ENCODE measurements at regions not wholly inside any gene's neighbourhood (a gene's known extent, or its start where the extent isn't known, plus 50 kb on each side); places are given as distances from the start of the nearest gene placed in this dataset.

GRCh38 chr12:66066137-66066928 is 64.2 kb downstream of the LLPH start:
- DNase-seq (ENCODE audit: low spot score), result no peak

GRCh38 chr12:66065641-66066136 is 64.9 kb downstream of the LLPH start:
- no peak for DNase-seq (ENCODE audit: low spot score)

- DNase-seq (ENCODE audit: low spot score), result no peak
These were observed 65.4 kb downstream of the LLPH start for GRCh38 chr12:66065150-66065549.

- no peak for DNase-seq (ENCODE audit: low spot score)
These were observed 66.6 kb downstream of the LLPH start for GRCh38 chr12:66063916-66064315.

- DNase-seq (ENCODE audit: low spot score), result no peak
These were observed 68.3 kb downstream of the LLPH start for GRCh38 chr12:66062290-66062625.

GRCh38 chr12:66061557-66062289 is 68.8 kb downstream of the LLPH start:
- no peak for DNase-seq (ENCODE audit: low spot score)

GRCh38 chr12:66061076-66061475 is 69.5 kb downstream of the LLPH start:
- no peak for DNase-seq (ENCODE audit: low spot score)

- DNase-seq (ENCODE audit: low spot score), result no peak
These were observed 70.2 kb downstream of the LLPH start for GRCh38 chr12:66060163-66060907.

- no peak for DNase-seq (ENCODE audit: low spot score)
These were observed 70.9 kb downstream of the LLPH start for GRCh38 chr12:66059666-66060065.

- DNase-seq (ENCODE audit: low spot score), result no peak
These were observed 72.0 kb downstream of the LLPH start for GRCh38 chr12:66058554-66058953.

GRCh38 chr12:66055837-66056319 is 74.7 kb downstream of the LLPH start:
- no peak for DNase-seq (ENCODE audit: low spot score)

- DNase-seq (ENCODE audit: low spot score), result no peak
These were observed 77.4 kb downstream of the LLPH start for GRCh38 chr12:66052988-66053615.

GRCh38 chr12:66051361-66051760 is 79.2 kb downstream of the LLPH start:
- no peak for DNase-seq (ENCODE audit: low spot score)

GRCh38 chr12:66050610-66051009 is 79.9 kb downstream of the LLPH start:
- DNase-seq (ENCODE audit: low spot score), result no peak

GRCh38 chr12:66050283-66050576 is 80.3 kb downstream of the LLPH start:
- no peak for DNase-seq (ENCODE audit: low spot score)

- no peak for DNase-seq (ENCODE audit: low spot score)
These were observed 80.8 kb downstream of the LLPH start for GRCh38 chr12:66049538-66050282.

- DNase-seq (ENCODE audit: low spot score), result no peak
These were observed 81.6 kb downstream of the LLPH start for GRCh38 chr12:66048835-66049537.

GRCh38 chr12:66048218-66048834 is 82.2 kb downstream of the LLPH start:
- DNase-seq (ENCODE audit: low spot score), result no peak

- DNase-seq (ENCODE audit: low spot score), result peak; percentile 23
These were observed 83.0 kb downstream of the LLPH start for GRCh38 chr12:66047411-66048021.

- DNase-seq (ENCODE audit: low spot score), result no peak
These were observed 85.0 kb downstream of the LLPH start for GRCh38 chr12:66045506-66045905.
